GM12878 (cell line): ENCODE measurements at regions not wholly inside any gene's neighbourhood (a gene's known extent, or its start where the extent isn't known, plus 50 kb on each side); places are given as distances from the start of the nearest gene placed in this dataset.

ENCODE experiments used
- ATAC-seq: fragments of 200-7000 bp; cut with Tn5 transposase; 3 replicates; pipeline ENCODE4 v1.9.1; 2020; ENCODE audit warnings: mild to moderate bottlenecking, moderate library complexity
- BruUV-seq: library from RNA; stranded (reverse); fragments of 400-500 nt; replicated peaks from 2 replicates; lab custom pipeline; 2021; lab: Mats Ljungman, UMichigan
- CTCF ChIA-PET: fragments of 300-600 bp; sonication (Branson Sonifier 250); formaldehyde crosslinking; extraction: SDS; loops from one replicate; lab custom pipeline; 2021; ENCODE audit warnings: inconsistent platforms; lab: Yijun Ruan, JAX
- POLR2A ChIA-PET: fragments of 350-600 bp; formaldehyde crosslinking; extraction: SDS; loops from one replicate; lab custom pipeline; 2021; ENCODE audit warnings: inconsistent platforms; lab: Charles Lee
- RAD21 ChIA-PET: fragments of 300-600 bp; sonication (Branson Sonifier 250); formaldehyde crosslinking; loops from one replicate; lab custom pipeline; 2023; ENCODE audit warnings: antibody characterized with exemption; ENCODE audit not compliant: unreplicated experiment; lab: Charles Lee
- SMC1A ChIA-PET: fragments of 300-600 bp; sonication (Branson Sonifier 250); formaldehyde crosslinking; loops from one replicate; lab custom pipeline; 2023; ENCODE audit not compliant: unreplicated experiment, uncharacterized antibody; lab: Charles Lee
- DNase-seq: peaks from one replicate; pipeline ENCODE4 v3.0.0-alpha.2; 2011; ENCODE audit warnings: low read depth, low spot score
- FAIRE-seq: peaks from 3 replicates; lab custom pipeline; 2011; peaks lifted over from hg19 to GRCh38; lab: Jason Lieb, UNC
- H2AFZ ChIP-seq: 2 replicates; pipeline ENCODE4 v1.6.0; 2011; ENCODE audit warnings: low read depth, low read length, control low read depth; ENCODE audit not compliant: control insufficient read depth
- H3K27ac ChIP-seq: 2 replicates; pipeline ENCODE4 v1.5.1; 2011; ENCODE audit warnings: control low read depth; ENCODE audit not compliant: control insufficient read depth, insufficient read depth
- H3K27me3 ChIP-seq, 2 experiments: replicated peaks in 1 of 2; 2 replicates each; pipeline versions ENCODE4 v1.6.0 to v1.6.1; 2011; ENCODE audit warnings: low read length in 1 of 2; ENCODE audit not compliant: control insufficient read depth in 2 of 2, insufficient read depth in 2 of 2
- H3K36me3 ChIP-seq, 2 experiments: 2 replicates each; pipeline ENCODE4 v1.5.1; 2011; ENCODE audit warnings: low read length in 1 of 2; ENCODE audit not compliant: control insufficient read depth in 2 of 2, insufficient read depth in 2 of 2
- H3K4me1 ChIP-seq: 2 replicates; pipeline ENCODE4 v1.6.1; 2011; ENCODE audit warnings: mild to moderate bottlenecking, low read length, moderate library complexity, mixed read lengths; ENCODE audit not compliant: control insufficient read depth, insufficient read depth
- H3K4me2 ChIP-seq: 2 replicates; pipeline ENCODE4 v1.6.0; 2011; ENCODE audit warnings: control low read depth; ENCODE audit not compliant: control insufficient read depth, insufficient read depth
- H3K4me3 ChIP-seq: fragments of 200-600 bp; sonication (generic); 2 replicates; pipeline ENCODE4 v1.5.1; 2016
- H3K79me2 ChIP-seq: 2 replicates; pipeline ENCODE4 v1.6.0; 2011; ENCODE audit warnings: low read length; ENCODE audit not compliant: control insufficient read depth, insufficient read depth
- H3K9ac ChIP-seq: 2 replicates; pipeline ENCODE4 v1.8.0; 2011; ENCODE audit warnings: low read length, control low read depth, mixed read lengths; ENCODE audit not compliant: control insufficient read depth, insufficient read depth
- H3K9me3 ChIP-seq: replicated peaks from 3 replicates; pipeline ENCODE4 v1.5.1; 2011; ENCODE audit warnings: mild to moderate bottlenecking, low read length; ENCODE audit not compliant: control insufficient read depth, insufficient read depth
- H4K20me1 ChIP-seq: 2 replicates; pipeline ENCODE4 v1.6.0; 2011; ENCODE audit not compliant: control insufficient read depth, insufficient read depth
- CREB1 ChIP-seq: IDR thresholded peaks from 2 replicates; pipeline ENCODE4 v1.6.1; 2012; ENCODE audit warnings: low read depth, mild to moderate bottlenecking, inconsistent platforms
- CTCF ChIP-seq, 3 experiments: IDR thresholded peaks in 2 of 3; conservative IDR thresholded peaks in 1 of 3; 2 replicates each; pipeline ENCODE4 v1.5.1; 2011; ENCODE audit warnings: low read depth in 3 of 3, low read length in 3 of 3, mild to moderate bottlenecking in 3 of 3, control low read depth in 2 of 3, moderate library complexity in 2 of 3, inconsistent platforms in 1 of 3, mixed read lengths in 1 of 3; ENCODE audit not compliant: control insufficient read depth in 2 of 3, insufficient read depth in 1 of 3; ENCODE audit errors: extremely low read depth in 1 of 3
- HCFC1 ChIP-seq: fragments of 150-350 bp; IDR thresholded peaks from 2 replicates; pipeline ENCODE4 v1.6.1; 2014; ENCODE audit warnings: low read length
- SIX5 ChIP-seq: IDR thresholded peaks from 2 replicates; pipeline ENCODE4 v1.6.1; 2011; ENCODE audit warnings: mild to moderate bottlenecking, low read depth, low read length, moderate library complexity; ENCODE audit not compliant: severe bottlenecking
- ZBTB33 ChIP-seq: fragments of 450-650 bp; IDR thresholded peaks from 2 replicates; pipeline ENCODE4 v1.6.1; 2017; ENCODE audit warnings: mild to moderate bottlenecking
- ZBTB40 ChIP-seq: fragments of 450-650 bp; IDR thresholded peaks from 2 replicates; pipeline ENCODE4 v1.6.1; 2016; ENCODE audit warnings: mild to moderate bottlenecking, moderate library complexity, borderline replicate concordance
- ZNF207 ChIP-seq: fragments of 450-650 bp; IDR thresholded peaks from 2 replicates; pipeline ENCODE4 v1.6.1; 2014; ENCODE audit warnings: antibody characterized with exemption, mild to moderate bottlenecking, borderline replicate concordance
- WGBS: methylation state at CpG from one replicate; pipeline ENCODE4 v1.1.6; 2016; ENCODE audit warnings: low lambda C conversion rate; ENCODE audit not compliant: insufficient replicate concordance, insufficient coverage; ENCODE audit errors: missing lambda C conversion rate; 5-methylcytosine and 5-hydroxymethylcytosine counted together
- in situ Hi-C: fragments of 300-500 bp; cut with MboI; formaldehyde crosslinking; loops from 9 replicates; pipeline ENCODE4 v1.14.3; 2018; ENCODE audit warnings: mixed read lengths
- intact Hi-C: fragments of 100-400 bp; cut with micrococcal nuclease; formaldehyde crosslinking; loops from one replicate; pipeline ENCODE4 v1.14.2; 2022; ENCODE audit not compliant: unreplicated experiment

GRCh38 chr2:180312542-180312941 lies 305.4 kb upstream of the CWC22 start:
- ATAC-seq (no peak), DNase-seq (no peak), FAIRE-seq (no peak)
- BruUV-seq = no TSS peak
- Histone ChIP-seq H4K20me1 (no peaks in the 10 kb centered on the region), H3K79me2 (no peaks in the 10 kb centered on the region), H3K9ac (no peak overlapping the region), H3K4me3 (no peak overlapping the region), H3K4me1 (no peaks in the 10 kb centered on the region), H3K9me3 (no peaks in the 10 kb centered on the region), H2AFZ (no peak overlapping the region), H3K27ac (no peak overlapping the region), H3K36me3 (no peaks in the 10 kb centered on the region), H3K27me3 (no peaks in the 10 kb centered on the region), H3K4me2 (no peak overlapping the region)
- POLR2A ChIA-PET = no interaction called here
- in situ Hi-C loops = no loop called here
- TF ChIP-seq ZNF207 (no peak), ZBTB40 (no peak), CREB1 (no peak), SIX5 (no peak)
- CTCF ChIA-PET = no interaction called here
- SMC1A ChIA-PET = interaction anchor here (1.3 to 1.4 kb wide), 2 partner anchors 22 to 26 kb away, joined by 4 to 5 read pairs; no protein-coding TSS in a partner anchor
- RAD21 ChIA-PET = no interaction called here
- intact Hi-C loops = no loop called here

- in situ Hi-C loops (no loop called here), intact Hi-C loops (no loop called here)
- Histone ChIP-seq H3K4me3 (no peak overlapping the region), H3K27me3 (no peaks in the 10 kb centered on the region), H3K4me1 (no peaks in the 10 kb centered on the region), H3K79me2 (no peaks in the 10 kb centered on the region), H4K20me1 (no peaks in the 10 kb centered on the region), H3K9ac (no peak overlapping the region), H3K36me3 (no peaks in the 10 kb centered on the region), H3K27ac (no peak overlapping the region), H3K4me2 (no peak overlapping the region), H3K9me3 (no peaks in the 10 kb centered on the region), H2AFZ (no peak overlapping the region)
- DNase-seq = no peak
- POLR2A ChIA-PET = no interaction called here
- RAD21 ChIA-PET = no interaction called here
- TF ChIP-seq CTCF (IDR thresholded peaks at IDR 0.05 in 2 of 3, conservative IDR thresholded peaks at IDR 0.05 in 1 of 3; ENCODE audit: control insufficient read depth in 2 of 3, extremely low read depth in 1 of 3, insufficient read depth in 1 of 3, low read depth in 3 of 3, low read length in 3 of 3) = no peak
- TF ChIP-seq ZBTB33 = no peak
- no peak for TF ChIP-seq HCFC1
- WGBS = 4% methylated on average over 1 of the region's 1 CpG
- SMC1A ChIA-PET = no interaction called here
- no TSS peak for BruUV-seq
- CTCF ChIA-PET = no interaction called here
- no peak for FAIRE-seq
- ATAC-seq = no peak
These were observed 300.0 kb upstream of the CWC22 start for GRCh38 chr2:180307096-180307495.
